GM12878 (cell line): ENCODE measurements at regions not wholly inside any gene's neighbourhood (a gene's known extent, or its start where the extent isn't known, plus 50 kb on each side); places are given as distances from the start of the nearest gene placed in this dataset.

Experiments
- ATAC-seq: fragments of 200-7000 bp; cut with Tn5 transposase; 3 replicates; pipeline ENCODE4 v1.9.1; 2020; ENCODE audit warnings: mild to moderate bottlenecking, moderate library complexity
- BruUV-seq: library from RNA; stranded (reverse); fragments of 400-500 nt; replicated peaks from 2 replicates; lab custom pipeline; 2021; lab: Mats Ljungman, UMichigan
- CTCF ChIA-PET: fragments of 300-600 bp; sonication (Branson Sonifier 250); formaldehyde crosslinking; extraction: SDS; loops from one replicate; lab custom pipeline; 2021; ENCODE audit warnings: inconsistent platforms; lab: Yijun Ruan, JAX
- POLR2A ChIA-PET: fragments of 350-600 bp; formaldehyde crosslinking; extraction: SDS; loops from one replicate; lab custom pipeline; 2021; ENCODE audit warnings: inconsistent platforms; lab: Charles Lee
- RAD21 ChIA-PET: fragments of 300-600 bp; sonication (Branson Sonifier 250); formaldehyde crosslinking; loops from one replicate; lab custom pipeline; 2023; ENCODE audit warnings: antibody characterized with exemption; ENCODE audit not compliant: unreplicated experiment; lab: Charles Lee
- SMC1A ChIA-PET: fragments of 300-600 bp; sonication (Branson Sonifier 250); formaldehyde crosslinking; loops from one replicate; lab custom pipeline; 2023; ENCODE audit not compliant: unreplicated experiment, uncharacterized antibody; lab: Charles Lee
- DNase-seq: peaks from one replicate; pipeline ENCODE4 v3.0.0-alpha.2; 2011; ENCODE audit warnings: low read depth, low spot score
- FAIRE-seq: peaks from 3 replicates; lab custom pipeline; 2011; peaks lifted over from hg19 to GRCh38; lab: Jason Lieb, UNC
- H2AFZ ChIP-seq: 2 replicates; pipeline ENCODE4 v1.6.0; 2011; ENCODE audit warnings: low read depth, low read length, control low read depth; ENCODE audit not compliant: control insufficient read depth
- H3K27ac ChIP-seq: 2 replicates; pipeline ENCODE4 v1.5.1; 2011; ENCODE audit warnings: control low read depth; ENCODE audit not compliant: control insufficient read depth, insufficient read depth
- H3K27me3 ChIP-seq, 2 experiments: replicated peaks in 1 of 2; 2 replicates each; pipeline versions ENCODE4 v1.6.0 to v1.6.1; 2011; ENCODE audit warnings: low read length in 1 of 2; ENCODE audit not compliant: control insufficient read depth in 2 of 2, insufficient read depth in 2 of 2
- H3K36me3 ChIP-seq, 2 experiments: 2 replicates each; pipeline ENCODE4 v1.5.1; 2011; ENCODE audit warnings: low read length in 1 of 2; ENCODE audit not compliant: control insufficient read depth in 2 of 2, insufficient read depth in 2 of 2
- H3K4me1 ChIP-seq: 2 replicates; pipeline ENCODE4 v1.6.1; 2011; ENCODE audit warnings: mild to moderate bottlenecking, low read length, moderate library complexity, mixed read lengths; ENCODE audit not compliant: control insufficient read depth, insufficient read depth
- H3K4me2 ChIP-seq: 2 replicates; pipeline ENCODE4 v1.6.0; 2011; ENCODE audit warnings: control low read depth; ENCODE audit not compliant: control insufficient read depth, insufficient read depth
- H3K4me3 ChIP-seq: fragments of 200-600 bp; sonication (generic); 2 replicates; pipeline ENCODE4 v1.5.1; 2016
- H3K79me2 ChIP-seq: 2 replicates; pipeline ENCODE4 v1.6.0; 2011; ENCODE audit warnings: low read length; ENCODE audit not compliant: control insufficient read depth, insufficient read depth
- H3K9ac ChIP-seq: 2 replicates; pipeline ENCODE4 v1.8.0; 2011; ENCODE audit warnings: low read length, control low read depth, mixed read lengths; ENCODE audit not compliant: control insufficient read depth, insufficient read depth
- H3K9me3 ChIP-seq: replicated peaks from 3 replicates; pipeline ENCODE4 v1.5.1; 2011; ENCODE audit warnings: mild to moderate bottlenecking, low read length; ENCODE audit not compliant: control insufficient read depth, insufficient read depth
- H4K20me1 ChIP-seq: 2 replicates; pipeline ENCODE4 v1.6.0; 2011; ENCODE audit not compliant: control insufficient read depth, insufficient read depth
- CEBPB ChIP-seq, 2 experiments: fragments of 150-350 bp in 1 of 2; IDR thresholded peaks; 2 replicates each; pipeline ENCODE4 v1.6.1; 2012 to 2014; ENCODE audit warnings: low read depth in 2 of 2, low read length in 2 of 2, borderline replicate concordance in 1 of 2, inconsistent platforms in 1 of 2
- EP300 ChIP-seq, 2 experiments: fragments of 150-350 bp in 1 of 2; IDR thresholded peaks; 2 replicates each; pipeline ENCODE4 v1.6.1; 2011 to 2012; ENCODE audit warnings: low read depth in 2 of 2, low read length in 2 of 2, borderline replicate concordance in 1 of 2, improper control_type of control experiment in 1 of 2, inconsistent platforms in 1 of 2; ENCODE audit not compliant: control insufficient read depth in 1 of 2
- MEF2B ChIP-seq: fragments of 450-650 bp; IDR thresholded peaks from 2 replicates; pipeline ENCODE4 v1.6.1; 2018; ENCODE audit warnings: mild to moderate bottlenecking, moderate library complexity; ENCODE audit not compliant: partially characterized antibody, poor library complexity, severe bottlenecking
- NFXL1 ChIP-seq: fragments of 450-650 bp; IDR thresholded peaks from 2 replicates; pipeline ENCODE4 v1.6.1; 2017; ENCODE audit warnings: antibody characterized with exemption, mild to moderate bottlenecking, borderline replicate concordance
- NKRF ChIP-seq: fragments of 450-650 bp; conservative IDR thresholded peaks from 2 replicates; pipeline ENCODE4 v1.6.1; 2017; ENCODE audit warnings: mild to moderate bottlenecking, moderate library complexity
- POLR2A ChIP-seq: IDR thresholded peaks from 2 replicates; pipeline ENCODE4 v1.6.1; 2011; ENCODE audit warnings: low read depth, mild to moderate bottlenecking, low read length
- POLR2AphosphoS2 ChIP-seq: IDR thresholded peaks from 2 replicates; pipeline ENCODE4 v1.6.1; 2011; ENCODE audit warnings: low read depth, mild to moderate bottlenecking, low read length, improper control_type of control experiment, moderate library complexity
- RB1 ChIP-seq: fragments of 450-650 bp; formaldehyde crosslinking; IDR thresholded peaks from 2 replicates; pipeline ENCODE4 v1.6.1; 2017; ENCODE audit warnings: mild to moderate bottlenecking, borderline replicate concordance
- ZNF24 ChIP-seq: fragments of 450-650 bp; IDR thresholded peaks from 2 replicates; pipeline ENCODE4 v1.6.1; 2017; ENCODE audit warnings: antibody characterized with exemption, mild to moderate bottlenecking
- WGBS: methylation state at CpG from one replicate; pipeline ENCODE4 v1.1.6; 2016; ENCODE audit warnings: low lambda C conversion rate; ENCODE audit not compliant: insufficient replicate concordance, insufficient coverage; ENCODE audit errors: missing lambda C conversion rate; 5-methylcytosine and 5-hydroxymethylcytosine counted together
- in situ Hi-C: fragments of 300-500 bp; cut with MboI; formaldehyde crosslinking; loops from 9 replicates; pipeline ENCODE4 v1.14.3; 2018; ENCODE audit warnings: mixed read lengths
- intact Hi-C: fragments of 100-400 bp; cut with micrococcal nuclease; formaldehyde crosslinking; loops from one replicate; pipeline ENCODE4 v1.14.2; 2022; ENCODE audit not compliant: unreplicated experiment
- TF ChIP-seq, protein P1 (sequence below): IDR thresholded peaks from 2 replicates; pipeline ENCODE4 v1.6.1; 2012; ENCODE audit warnings: low read depth, low read length, improper control_type of control experiment
- TF ChIP-seq, protein P2 (sequence below): fragments of 450-650 bp; IDR thresholded peaks from 2 replicates; pipeline ENCODE4 v1.6.1; 2018; ENCODE audit warnings: mild to moderate bottlenecking, low read depth, moderate library complexity; ENCODE audit not compliant: partially characterized antibody

DNA sequence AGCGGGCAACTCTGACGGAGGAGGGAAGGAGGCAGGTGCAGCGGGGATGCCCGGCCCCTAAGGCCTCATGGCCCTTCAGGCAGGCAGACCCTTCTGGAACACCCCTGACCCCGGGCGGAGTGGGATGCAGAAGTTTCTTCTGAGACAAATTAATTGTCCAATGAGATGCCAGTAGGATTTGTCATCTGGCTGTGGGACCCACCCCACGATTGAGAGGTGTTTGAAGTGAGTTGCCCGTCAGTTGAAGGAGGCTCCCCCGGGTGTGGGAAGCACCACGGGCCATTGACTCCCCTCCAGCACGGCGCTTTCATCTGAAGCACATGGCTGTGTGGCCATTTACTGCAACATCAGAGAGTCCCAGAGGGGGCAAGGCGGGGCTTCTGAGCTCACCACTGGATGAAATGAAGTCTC, 527.8 kb downstream of the BRD1 start:
- Histone ChIP-seq H3K27me3 (no peaks in the 10 kb centered on the region), H3K9ac (no peak overlapping the region), H2AFZ (no peak overlapping the region), H3K36me3 (no peaks in the 10 kb centered on the region), H3K4me2 (no peak overlapping the region), H3K9me3 (no peaks in the 10 kb centered on the region; the same call in 2 of the 3 replicates), H4K20me1 (no peaks in the 10 kb centered on the region), H3K27ac (no peak overlapping the region), H3K79me2 (no peaks in the 10 kb centered on the region), H3K4me3 (no peak overlapping the region), H3K4me1 (no peaks in the 10 kb centered on the region)
- ChIA-PET SMC1A (no interaction called here), RAD21 (no interaction called here), CTCF (no interaction called here), POLR2A (no interaction called here)
- in situ Hi-C loops (no loop called here), intact Hi-C loops (no loop called here)
- no peak for TF ChIP-seq MEF2B
- TF ChIP-seq NFXL1: no peak
- TF ChIP-seq, protein P1, sequence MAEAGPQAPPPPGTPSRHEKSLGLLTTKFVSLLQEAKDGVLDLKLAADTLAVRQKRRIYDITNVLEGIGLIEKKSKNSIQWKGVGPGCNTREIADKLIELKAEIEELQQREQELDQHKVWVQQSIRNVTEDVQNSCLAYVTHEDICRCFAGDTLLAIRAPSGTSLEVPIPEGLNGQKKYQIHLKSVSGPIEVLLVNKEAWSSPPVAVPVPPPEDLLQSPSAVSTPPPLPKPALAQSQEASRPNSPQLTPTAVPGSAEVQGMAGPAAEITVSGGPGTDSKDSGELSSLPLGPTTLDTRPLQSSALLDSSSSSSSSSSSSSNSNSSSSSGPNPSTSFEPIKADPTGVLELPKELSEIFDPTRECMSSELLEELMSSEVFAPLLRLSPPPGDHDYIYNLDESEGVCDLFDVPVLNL: no peak
- TF ChIP-seq ZNF24: no peak
- no peak for TF ChIP-seq POLR2AphosphoS2
- no peak for TF ChIP-seq EP300 (IDR thresholded peaks at IDR 0.05; ENCODE audit: borderline replicate concordance in 1 of 2, control insufficient read depth in 1 of 2, low read depth in 2 of 2, low read length in 2 of 2)
- TF ChIP-seq, protein P2, sequence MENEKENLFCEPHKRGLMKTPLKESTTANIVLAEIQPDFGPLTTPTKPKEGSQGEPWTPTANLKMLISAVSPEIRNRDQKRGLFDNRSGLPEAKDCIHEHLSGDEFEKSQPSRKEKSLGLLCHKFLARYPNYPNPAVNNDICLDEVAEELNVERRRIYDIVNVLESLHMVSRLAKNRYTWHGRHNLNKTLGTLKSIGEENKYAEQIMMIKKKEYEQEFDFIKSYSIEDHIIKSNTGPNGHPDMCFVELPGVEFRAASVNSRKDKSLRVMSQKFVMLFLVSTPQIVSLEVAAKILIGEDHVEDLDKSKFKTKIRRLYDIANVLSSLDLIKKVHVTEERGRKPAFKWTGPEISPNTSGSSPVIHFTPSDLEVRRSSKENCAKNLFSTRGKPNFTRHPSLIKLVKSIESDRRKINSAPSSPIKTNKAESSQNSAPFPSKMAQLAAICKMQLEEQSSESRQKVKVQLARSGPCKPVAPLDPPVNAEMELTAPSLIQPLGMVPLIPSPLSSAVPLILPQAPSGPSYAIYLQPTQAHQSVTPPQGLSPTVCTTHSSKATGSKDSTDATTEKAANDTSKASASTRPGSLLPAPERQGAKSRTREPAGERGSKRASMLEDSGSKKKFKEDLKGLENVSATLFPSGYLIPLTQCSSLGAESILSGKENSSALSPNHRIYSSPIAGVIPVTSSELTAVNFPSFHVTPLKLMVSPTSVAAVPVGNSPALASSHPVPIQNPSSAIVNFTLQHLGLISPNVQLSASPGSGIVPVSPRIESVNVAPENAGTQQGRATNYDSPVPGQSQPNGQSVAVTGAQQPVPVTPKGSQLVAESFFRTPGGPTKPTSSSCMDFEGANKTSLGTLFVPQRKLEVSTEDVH: no peak
- no peak for TF ChIP-seq NKRF
- TF ChIP-seq POLR2A: no peak
- no peak for TF ChIP-seq CEBPB (IDR thresholded peaks at IDR 0.05; ENCODE audit: borderline replicate concordance in 1 of 2, low read depth in 2 of 2, low read length in 2 of 2)
- no peak for TF ChIP-seq RB1
- DNase-seq (no peak), FAIRE-seq (no peak), ATAC-seq (no peak)
- BruUV-seq: no TSS peak
- WGBS: 17% methylated on average over 13 of the region's 13 CpGs
